ENCODE measurements at regions not wholly inside any gene's neighbourhood (a gene's known extent, or its start where the extent isn't known, plus 50 kb on each side); places are given as distances from the start of the nearest gene placed in this dataset.

GRCh38 chr2:193751299-193751698 is 1556.6 kb upstream of the TMEFF2 start:
- H3K27ac ChIP-seq (ENCODE audit: low read length), result no peak overlapping the region
- no peaks in the 10 kb centered on the region for H3K27me3 ChIP-seq (replicated peaks; ENCODE audit: insufficient read depth, low read length)
- TF ChIP-seq EZH2phosphoT487 (IDR thresholded peaks at IDR 0.05; ENCODE audit: low read length), result no peak
- no peak for TF ChIP-seq CTCF (IDR thresholded peaks at IDR 0.05; ENCODE audit: low read length)
- TF ChIP-seq EZH2 (optimal IDR thresholded peaks at IDR 0.05; ENCODE audit: low read depth, low read length), result no peak
- H3F3A ChIP-seq (ENCODE audit: insufficient read depth, low read length), result no peaks in the 10 kb centered on the region
- no peak overlapping the region for H2AFZ ChIP-seq (ENCODE audit: low read length)
- H3K9me3 ChIP-seq (replicated peaks; ENCODE audit: insufficient read depth, low read length), result no peaks in the 10 kb centered on the region
- H3K36me3 ChIP-seq (replicated peaks; ENCODE audit: insufficient read depth, low read length), result no peaks in the 10 kb centered on the region
- H3K79me2 ChIP-seq (ENCODE audit: low read length), result no peaks in the 10 kb centered on the region
- H3K4me3 ChIP-seq (ENCODE audit: low read length), result no peak overlapping the region
- H4K20me1 ChIP-seq (ENCODE audit: insufficient read depth, low read length), result no peaks in the 10 kb centered on the region
- no peaks in the 10 kb centered on the region for H3K4me1 ChIP-seq (ENCODE audit: low read length)
- no peak overlapping the region for H3K9ac ChIP-seq (ENCODE audit: low read length)
- no peak overlapping the region for H3K4me2 ChIP-seq (ENCODE audit: low read depth, low read length)
- H3K9me2 ChIP-seq (replicated peaks; ENCODE audit: insufficient read depth, low read length), result no peaks in the 10 kb centered on the region
- DNase-seq, result no peak

- H3K9me3 ChIP-seq (replicated peaks; ENCODE audit: insufficient read depth, low read length), result no peaks in the 10 kb centered on the region
- no peak for DNase-seq
- no peaks in the 10 kb centered on the region for H4K20me1 ChIP-seq (ENCODE audit: insufficient read depth, low read length)
- H2AFZ ChIP-seq (ENCODE audit: low read length), result no peak overlapping the region
- no peak overlapping the region for H3K9ac ChIP-seq (ENCODE audit: low read length)
- H3K4me3 ChIP-seq (ENCODE audit: low read length), result no peak overlapping the region
- no peaks in the 10 kb centered on the region for H3K9me2 ChIP-seq (replicated peaks; ENCODE audit: insufficient read depth, low read length)
- TF ChIP-seq EZH2phosphoT487 (IDR thresholded peaks at IDR 0.05; ENCODE audit: low read length), result no peak
- TF ChIP-seq EZH2 (optimal IDR thresholded peaks at IDR 0.05; ENCODE audit: low read depth, low read length), result no peak
- no peak for TF ChIP-seq CTCF (IDR thresholded peaks at IDR 0.05; ENCODE audit: low read length)
- no peaks in the 10 kb centered on the region for H3K36me3 ChIP-seq (replicated peaks; ENCODE audit: insufficient read depth, low read length)
- no peak overlapping the region for H3K4me2 ChIP-seq (ENCODE audit: low read depth, low read length)
- H3F3A ChIP-seq (ENCODE audit: insufficient read depth, low read length), result no peaks in the 10 kb centered on the region
- H3K4me1 ChIP-seq (ENCODE audit: low read length), result no peaks in the 10 kb centered on the region
- H3K79me2 ChIP-seq (ENCODE audit: low read length), result no peaks in the 10 kb centered on the region
- H3K27ac ChIP-seq (ENCODE audit: low read length), result no peak overlapping the region
- H3K27me3 ChIP-seq (replicated peaks; ENCODE audit: insufficient read depth, low read length), result no peaks in the 10 kb centered on the region
Measured at GRCh38 chr2:193749485-193749884, 1554.8 kb upstream of the TMEFF2 start.

- Histone ChIP-seq H4K20me1 (ENCODE audit: insufficient read depth, low read length) (no peaks in the 10 kb centered on the region), H3K9ac (ENCODE audit: low read length) (no peak overlapping the region), H3K4me1 (ENCODE audit: low read length) (no peaks in the 10 kb centered on the region), H3F3A (ENCODE audit: insufficient read depth, low read length) (no peaks in the 10 kb centered on the region), H2AFZ (ENCODE audit: low read length) (no peak overlapping the region), H3K79me2 (ENCODE audit: low read length) (no peaks in the 10 kb centered on the region), H3K4me3 (ENCODE audit: low read length) (no peak overlapping the region), H3K27ac (ENCODE audit: low read length) (no peak overlapping the region), H3K9me3 (replicated peaks; ENCODE audit: insufficient read depth, low read length) (no peaks in the 10 kb centered on the region), H3K4me2 (ENCODE audit: low read depth, low read length) (no peak overlapping the region), H3K9me2 (replicated peaks; ENCODE audit: insufficient read depth, low read length) (no peaks in the 10 kb centered on the region), H3K36me3 (replicated peaks; ENCODE audit: insufficient read depth, low read length) (no peaks in the 10 kb centered on the region), H3K27me3 (replicated peaks; ENCODE audit: insufficient read depth, low read length) (no peaks in the 10 kb centered on the region)
- DNase-seq, result no peak
- TF ChIP-seq CTCF (IDR thresholded peaks at IDR 0.05; ENCODE audit: low read length) (no peak), EZH2phosphoT487 (IDR thresholded peaks at IDR 0.05; ENCODE audit: low read length) (no peak), EZH2 (optimal IDR thresholded peaks at IDR 0.05; ENCODE audit: low read depth, low read length) (no peak)
Measured at GRCh38 chr2:193743089-193743488, 1548.4 kb upstream of the TMEFF2 start.
